HUES6 (cell line): ENCODE measurements at regions not wholly inside any gene's neighbourhood (a gene's known extent, or its start where the extent isn't known, plus 50 kb on each side); places are given as distances from the start of the nearest gene placed in this dataset.

ENCODE experiments used
- H3K27ac ChIP-seq: 2 replicates; pipeline ENCODE4 v1.7.0; 2013; ENCODE audit warnings: low read depth, mild to moderate bottlenecking, low read length, inconsistent platforms
- H3K27me3 ChIP-seq: 2 replicates; pipeline ENCODE4 v1.6.1; 2013; ENCODE audit warnings: low read length; ENCODE audit not compliant: control insufficient read depth, insufficient read depth
- H3K36me3 ChIP-seq: 2 replicates; pipeline ENCODE4 v1.6.1; 2013; ENCODE audit warnings: low read length; ENCODE audit not compliant: control insufficient read depth, insufficient read depth
- H3K4me1 ChIP-seq: 2 replicates; pipeline ENCODE4 v1.6.1; 2013; ENCODE audit warnings: low read length; ENCODE audit not compliant: control insufficient read depth, insufficient read depth
- H3K4me3 ChIP-seq: 2 replicates; pipeline ENCODE4 v1.5.1; 2013; ENCODE audit warnings: low read depth, low read length
- H3K9ac ChIP-seq: one replicate; pipeline ENCODE4 v1.6.1; 2013; ENCODE audit warnings: mild to moderate bottlenecking, low read length
- H3K9me3 ChIP-seq: 2 replicates; pipeline ENCODE4 v1.6.1; 2013; ENCODE audit warnings: low read depth, low read length; ENCODE audit not compliant: control insufficient read depth, insufficient read depth

GRCh38 chr14:25757364-25757763, 707.4 kb upstream of the STXBP6 start:
- H3K36me3 ChIP-seq, result no peaks in the 10 kb centered on the region
- no peaks in the 10 kb centered on the region for H3K27me3 ChIP-seq
- H3K9me3 ChIP-seq, result no peaks in the 10 kb centered on the region
- peaks cover 22% of the 10 kb centered on the region for H3K4me1 ChIP-seq
- H3K9ac ChIP-seq, result no peak overlapping the region
- H3K27ac ChIP-seq, result peak overlapping the region; percentile 82
- H3K4me3 ChIP-seq, result no peak overlapping the region

GRCh38 chr14:25756876-25757275, 706.9 kb upstream of the STXBP6 start:
- Histone ChIP-seq H3K27ac (peak overlapping the region; percentile 82), H3K27me3 (no peaks in the 10 kb centered on the region), H3K9ac (peak overlapping the region; percentile 30), H3K4me3 (no peak overlapping the region), H3K36me3 (no peaks in the 10 kb centered on the region), H3K9me3 (no peaks in the 10 kb centered on the region), H3K4me1 (peaks cover 22% of the 10 kb centered on the region)

DNA sequence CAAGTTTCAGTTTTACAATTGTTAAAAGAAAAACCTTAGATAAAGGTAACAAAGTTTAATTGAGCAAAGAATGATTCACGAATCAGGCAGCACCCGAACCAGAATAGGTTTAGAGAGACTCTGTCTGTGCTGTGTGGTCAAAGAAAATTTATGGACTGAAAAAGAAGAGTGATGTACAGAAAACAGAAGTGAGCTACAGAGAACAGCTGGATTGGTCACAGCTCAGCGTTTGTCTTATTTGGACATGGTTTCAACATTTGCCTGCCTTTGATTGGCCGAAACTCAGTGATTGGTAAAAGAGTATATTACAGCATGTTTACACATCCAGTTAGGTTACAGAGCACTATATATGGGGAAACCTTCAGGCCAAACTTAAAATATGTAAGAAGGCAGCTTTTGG, 703.2 kb upstream of the STXBP6 start:
- Histone ChIP-seq H3K27me3 (no peaks in the 10 kb centered on the region), H3K4me1 (peaks cover 22% of the 10 kb centered on the region), H3K9me3 (no peaks in the 10 kb centered on the region), H3K36me3 (no peaks in the 10 kb centered on the region), H3K9ac (no peak overlapping the region), H3K27ac (no peak overlapping the region), H3K4me3 (no peak overlapping the region)

DNA sequence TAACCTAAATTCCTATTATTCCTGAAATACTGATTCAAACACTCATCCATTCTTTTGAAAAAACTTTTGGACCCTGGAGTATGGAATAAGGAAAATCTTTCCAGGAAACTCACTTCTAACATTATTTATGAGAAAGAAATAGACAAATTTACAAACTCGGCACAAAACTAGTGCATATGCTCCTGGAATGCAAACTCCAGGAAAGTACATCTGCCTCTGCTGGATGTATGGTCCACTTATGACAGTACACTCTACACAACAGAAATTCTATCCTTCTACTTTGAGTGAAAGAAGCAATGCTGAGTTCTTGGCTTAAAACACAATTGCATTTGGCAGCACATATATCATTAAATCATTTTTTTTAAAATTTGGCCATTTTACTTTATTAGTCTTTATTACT, 700.5 kb upstream of the STXBP6 start:
- Histone ChIP-seq H3K36me3 (no peaks in the 10 kb centered on the region), H3K4me1 (no peaks in the 10 kb centered on the region), H3K27ac (no peak overlapping the region), H3K9me3 (no peaks in the 10 kb centered on the region), H3K27me3 (no peaks in the 10 kb centered on the region), H3K9ac (no peak overlapping the region), H3K4me3 (no peak overlapping the region)
